Heart left ventricle (tissue), 16 donors: ENCODE measurements at regions not wholly inside any gene's neighbourhood (a gene's known extent, or its start where the extent isn't known, plus 50 kb on each side); places are given as distances from the start of the nearest gene placed in this dataset.
A peak's percentile ranks its signal among the peaks of the same experiment; 100 is the strongest.

ENCODE experiments used
- ATAC-seq, 4 donors: fragments of 200-7000 bp; cut with Tn5 transposase; one replicate each; pipeline ENCODE4 v1.9.1; 2020 to 2022; ENCODE audit warnings: moderate library complexity in 4 of 4, mild to moderate bottlenecking in 3 of 4, moderate number of reproducible peaks in 1 of 4
- DNase-seq, 5 donors: peaks; one replicate each; pipeline ENCODE4 v3.0.0-alpha.2; 2020
- H3K27ac ChIP-seq, 12 donors: fragments of 200-600 bp; sonication (generic) in 4 of 12; one replicate each; pipeline versions ENCODE4 v1.5.0 to v1.8.0; 2016 to 2022; ENCODE audit warnings: mild to moderate bottlenecking in 2 of 12
- H3K27me3 ChIP-seq, 9 donors: fragments of 200-600 bp; sonication (generic) in 2 of 9; one replicate each; pipeline versions ENCODE4 v1.5.1 to v1.8.0; 2016 to 2022; ENCODE audit warnings: mild to moderate bottlenecking in 3 of 9
- H3K36me3 ChIP-seq, 9 donors: fragments of 200-600 bp; sonication (generic) in 2 of 9; one replicate each; pipeline versions ENCODE4 v1.5.0 to v1.8.0; 2018 to 2022; ENCODE audit warnings: mild to moderate bottlenecking in 2 of 9
- H3K4me1 ChIP-seq, 12 donors: fragments of 200-600 bp; sonication (generic) in 4 of 12; one replicate each; pipeline versions ENCODE4 v1.5.0 to v1.8.0; 2016 to 2022; ENCODE audit warnings: mild to moderate bottlenecking in 3 of 12
- H3K4me3 ChIP-seq, 12 donors: fragments of 200-600 bp; sonication (generic) in 4 of 12; one replicate each; pipeline versions ENCODE4 v1.5.0 to v1.8.0; 2017 to 2022; ENCODE audit warnings: mild to moderate bottlenecking in 9 of 12, moderate library complexity in 4 of 12
- H3K9me3 ChIP-seq, 12 donors: fragments of 200-600 bp; sonication (generic) in 4 of 12; one replicate each; pipeline versions ENCODE4 v1.5.0 to v1.8.0; 2016 to 2022; ENCODE audit warnings: mild to moderate bottlenecking in 1 of 12
- CTCF ChIP-seq, 12 donors: fragments of 200-600 bp; sonication (generic) in 4 of 12; IDR thresholded peaks; one replicate each; pipeline versions ENCODE4 v1.5.0 to v1.8.0; 2018 to 2022; ENCODE audit warnings: antibody characterized with exemption in 12 of 12, mild to moderate bottlenecking in 5 of 12
- POLR2A ChIP-seq, 2 donors: fragments of 450-650 bp; IDR thresholded peaks; one replicate each; pipeline ENCODE4 v1.6.1; 2017; ENCODE audit warnings: antibody characterized with exemption in 2 of 2, mild to moderate bottlenecking in 2 of 2, moderate library complexity in 2 of 2
- WGBS, 4 donors: extraction: QIAGEN DNeasy Blood & Tissue Kit in 2 of 4; methylation state at CpG; one replicate each; pipeline versions ENCODE4 v1.1.5 to v1.1.7; 2013 to 2018; 5-methylcytosine and 5-hydroxymethylcytosine counted together
- intact Hi-C, 10 donors: fragments of 100-400 bp; cut with DNase I; formaldehyde crosslinking; loops; one replicate each; pipeline versions ENCODE4 v1.11.1 to v1.14.2; 2022
- donor health status: ischemic (EF 13 %, LVEDD 7.1; RV severe dilation, severe dysfunction).
- donor health status: healthy with polysubstance abuse.
- donor health status: DM: no; HTN: yes; CAD: no.
- donor health status: DM: no; HTN: no; CAD: no.
- donor health status: ischemic (EF 25% LVEDD 6.9; RV normal size, moderate dysfunction).
- donor health status: ischemic (EF 25% LVEDD 5.7; RV mildly dilated, moderate dysfunction).
- donor health status: healthy.
- donor health status: DM: yes; HTN: yes; CAD: no.
- donor health status: ischemic (EF 35%, LVEDD 5.7; RV mildly dilated, moderate dysfunction).
- donor health status: nonischemic (EF 11% LVEDD 7.7; RV severe dilation, severe dysfunction).
- donor health status: DM: yes; HTN: yes; CAD: no.
- donor health status: PGD.
- donor health status: ischemic (EF 29% LVEDD 5.4; RV normal size, mild dysfunction).
- donor health status: nonischemic (EF 23%, LVEDD 6.1; RV moderate dilation, normal function).

- intact Hi-C loops, result loop anchor here (1.0 to 10.0 kb wide), 4 partner anchors 177 to 325 kb away; no protein-coding TSS in a partner anchor
- no peak overlapping the region for H3K27ac ChIP-seq
- peak; percentile 51 to 77 (median 68) for TF ChIP-seq CTCF (IDR thresholded peaks at IDR 0.05)
- no peak for TF ChIP-seq POLR2A (IDR thresholded peaks at IDR 0.05)
- no peaks in the 10 kb centered on the region for H3K36me3 ChIP-seq
- WGBS, 4 donors, result 16 to 25% (median 19%) methylated on average over 5 of the region's 5 CpGs
- no peak overlapping the region for H3K4me3 ChIP-seq
- no peaks in the 10 kb centered on the region for H3K4me1 ChIP-seq
- DNase-seq, result peak in 1 of 5 donors; percentile 14
- ATAC-seq, result peak in 3 of 4 donors; percentile 65 to 82 (median 76)
- H3K27me3 ChIP-seq, result peaks cover 0 to 6% (median 0%) of the 10 kb centered on the region in 9 donors
- H3K9me3 ChIP-seq, result no peaks in the 10 kb centered on the region
Observed at GRCh38 chrX:84729809-84730208, 227.6 kb upstream of the HDX start.

GRCh38 chrX:84735025-84735424 lies 232.8 kb upstream of the HDX start:
- H3K27ac ChIP-seq, result no peak overlapping the region
- H3K36me3 ChIP-seq, result no peaks in the 10 kb centered on the region
- no peaks in the 10 kb centered on the region for H3K4me1 ChIP-seq
- 62 to 82% (median 72%) methylated on average over 3 of the region's 3 CpGs for WGBS, 4 donors
- no peaks in the 10 kb centered on the region for H3K27me3 ChIP-seq
- TF ChIP-seq POLR2A (IDR thresholded peaks at IDR 0.05) (no peak), CTCF (IDR thresholded peaks at IDR 0.05) (no peak)
- intact Hi-C loops, result loop anchor here in 1 of 10 donors (10.0 kb wide), 1 partner anchor 320 kb away; no protein-coding TSS in a partner anchor
- DNase-seq (no peak), ATAC-seq (no peak)
- H3K9me3 ChIP-seq, result no peaks in the 10 kb centered on the region
- no peak overlapping the region for H3K4me3 ChIP-seq

- intact Hi-C loops, result loop anchor here in 1 of 10 donors (10.0 kb wide), 1 partner anchor 317 kb away; no protein-coding TSS in a partner anchor
- H3K9me3 ChIP-seq, result no peaks in the 10 kb centered on the region
- peak overlapping the region in 1 of 12 donors; percentile 61 for H3K27ac ChIP-seq
- H3K4me3 ChIP-seq, result no peak overlapping the region
- ATAC-seq, result peak in 2 of 4 donors; percentile 14 to 26
- H3K27me3 ChIP-seq, result no peaks in the 10 kb centered on the region
- TF ChIP-seq POLR2A (IDR thresholded peaks at IDR 0.05) (no peak), CTCF (IDR thresholded peaks at IDR 0.05) (no peak)
- no peaks in the 10 kb centered on the region for H3K36me3 ChIP-seq
- no peaks in the 10 kb centered on the region for H3K4me1 ChIP-seq
- 35 to 58% (median 51%) methylated on average over 4 of the region's 4 CpGs for WGBS, 4 donors
- DNase-seq, result peak in 1 of 5 donors; percentile 15
Observed at GRCh38 chrX:84737471-84737871, 235.2 kb upstream of the HDX start.

GRCh38 chrX:84747516-84747915 lies 245.3 kb upstream of the HDX start:
- intact Hi-C loops, result no loop called here
- no peaks in the 10 kb centered on the region for H3K4me1 ChIP-seq
- no peak for DNase-seq

More at GRCh38 chrX:84747516-84747915, 245.3 kb upstream of the HDX start:
- no peaks in the 10 kb centered on the region for H3K36me3 ChIP-seq
- no peak for ATAC-seq
- peaks cover 0 to 3% (median 0%) of the 10 kb centered on the region in 9 donors for H3K27me3 ChIP-seq
- TF ChIP-seq CTCF (IDR thresholded peaks at IDR 0.05), result no peak
- no peak for TF ChIP-seq POLR2A (IDR thresholded peaks at IDR 0.05)
- no peak overlapping the region for H3K4me3 ChIP-seq
- no peak overlapping the region for H3K27ac ChIP-seq
- WGBS, 4 donors, result 53 to 69% (median 61%) methylated on average over 5 of the region's 5 CpGs
- H3K9me3 ChIP-seq, result no peaks in the 10 kb centered on the region
